ENCODE measurements at regions not wholly inside any gene's neighbourhood (a gene's known extent, or its start where the extent isn't known, plus 50 kb on each side); places are given as distances from the start of the nearest gene placed in this dataset.

DNA sequence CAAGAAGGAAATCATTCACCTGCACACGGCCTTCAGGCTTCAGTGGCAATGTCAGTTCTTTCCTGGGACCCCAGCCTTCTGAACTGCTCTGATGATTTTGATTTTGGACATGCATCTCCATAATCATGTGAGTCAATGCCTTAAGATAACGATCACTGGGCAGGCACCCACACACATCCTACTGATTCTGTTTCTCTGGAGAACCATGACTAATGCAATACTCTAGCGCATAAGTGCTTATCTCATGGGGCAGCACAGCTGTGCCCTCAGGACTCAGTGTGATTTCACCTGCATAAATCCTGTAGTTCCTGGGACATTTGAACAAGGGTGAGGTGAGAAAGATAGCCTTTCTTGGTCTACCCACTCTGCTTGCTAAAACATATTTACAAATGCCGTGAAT, 144.6 kb downstream of the AKAIN1 start:
- H3K36me3 ChIP-seq (replicated peaks; ENCODE audit: insufficient read depth, low read length) = no peaks in the 10 kb centered on the region
- no peak overlapping the region for H3K9ac ChIP-seq (ENCODE audit: low read length)
- no peak overlapping the region for H3K27ac ChIP-seq (ENCODE audit: low read length)
- no peak for DNase-seq
- H3K4me3 ChIP-seq (ENCODE audit: low read length) = no peak overlapping the region
- no peaks in the 10 kb centered on the region for H3K27me3 ChIP-seq (replicated peaks; ENCODE audit: insufficient read depth, low read length)
- no peak overlapping the region for H2AFZ ChIP-seq (ENCODE audit: low read length)
- H3F3A ChIP-seq (ENCODE audit: insufficient read depth, low read length) = no peaks in the 10 kb centered on the region
- no peaks in the 10 kb centered on the region for H3K4me1 ChIP-seq (ENCODE audit: low read length)
- H3K4me2 ChIP-seq (ENCODE audit: low read depth, low read length) = no peak overlapping the region
- H3K9me2 ChIP-seq (replicated peaks; ENCODE audit: insufficient read depth, low read length) = no peaks in the 10 kb centered on the region
- H3K79me2 ChIP-seq (ENCODE audit: low read length) = no peaks in the 10 kb centered on the region
- no peaks in the 10 kb centered on the region for H4K20me1 ChIP-seq (ENCODE audit: insufficient read depth, low read length)
- H3K9me3 ChIP-seq (replicated peaks; ENCODE audit: insufficient read depth, low read length) = no peaks in the 10 kb centered on the region
- TF ChIP-seq EZH2phosphoT487 (IDR thresholded peaks at IDR 0.05; ENCODE audit: low read length) (no peak), EZH2 (optimal IDR thresholded peaks at IDR 0.05; ENCODE audit: low read depth, low read length) (no peak)
- TF ChIP-seq, protein P1, sequence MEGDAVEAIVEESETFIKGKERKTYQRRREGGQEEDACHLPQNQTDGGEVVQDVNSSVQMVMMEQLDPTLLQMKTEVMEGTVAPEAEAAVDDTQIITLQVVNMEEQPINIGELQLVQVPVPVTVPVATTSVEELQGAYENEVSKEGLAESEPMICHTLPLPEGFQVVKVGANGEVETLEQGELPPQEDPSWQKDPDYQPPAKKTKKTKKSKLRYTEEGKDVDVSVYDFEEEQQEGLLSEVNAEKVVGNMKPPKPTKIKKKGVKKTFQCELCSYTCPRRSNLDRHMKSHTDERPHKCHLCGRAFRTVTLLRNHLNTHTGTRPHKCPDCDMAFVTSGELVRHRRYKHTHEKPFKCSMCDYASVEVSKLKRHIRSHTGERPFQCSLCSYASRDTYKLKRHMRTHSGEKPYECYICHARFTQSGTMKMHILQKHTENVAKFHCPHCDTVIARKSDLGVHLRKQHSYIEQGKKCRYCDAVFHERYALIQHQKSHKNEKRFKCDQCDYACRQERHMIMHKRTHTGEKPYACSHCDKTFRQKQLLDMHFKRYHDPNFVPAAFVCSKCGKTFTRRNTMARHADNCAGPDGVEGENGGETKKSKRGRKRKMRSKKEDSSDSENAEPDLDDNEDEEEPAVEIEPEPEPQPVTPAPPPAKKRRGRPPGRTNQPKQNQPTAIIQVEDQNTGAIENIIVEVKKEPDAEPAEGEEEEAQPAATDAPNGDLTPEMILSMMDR (IDR thresholded peaks at IDR 0.05; ENCODE audit: low read length) = no peak

DNA sequence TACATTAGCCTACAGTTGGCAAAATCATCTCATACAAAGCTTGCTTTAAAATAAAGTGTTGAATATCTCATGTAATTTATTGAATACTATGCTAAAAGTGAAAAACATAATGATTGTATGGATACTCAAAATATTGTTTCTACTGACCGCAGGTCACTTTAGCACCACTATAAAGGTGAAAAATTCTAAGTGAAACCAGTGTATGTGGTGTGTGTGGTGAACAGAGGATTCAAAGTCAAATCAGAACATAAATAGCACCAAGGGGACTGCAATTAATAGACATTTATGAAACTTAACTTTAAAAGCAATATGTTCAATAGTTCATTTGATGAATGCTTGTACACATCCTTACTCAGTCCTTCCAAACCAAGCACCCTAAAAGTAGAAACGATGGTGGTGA, 145.8 kb downstream of the AKAIN1 start:
- H4K20me1 ChIP-seq (ENCODE audit: insufficient read depth, low read length) = no peaks in the 10 kb centered on the region
- no peaks in the 10 kb centered on the region for H3F3A ChIP-seq (ENCODE audit: insufficient read depth, low read length)
- TF ChIP-seq EZH2phosphoT487 (IDR thresholded peaks at IDR 0.05; ENCODE audit: low read length) (no peak), EZH2 (optimal IDR thresholded peaks at IDR 0.05; ENCODE audit: low read depth, low read length) (no peak)
- TF ChIP-seq, protein P1 (IDR thresholded peaks at IDR 0.05; ENCODE audit: low read length) = no peak
- no peak overlapping the region for H3K27ac ChIP-seq (ENCODE audit: low read length)
- no peaks in the 10 kb centered on the region for H3K9me3 ChIP-seq (replicated peaks; ENCODE audit: insufficient read depth, low read length)
- H2AFZ ChIP-seq (ENCODE audit: low read length) = no peak overlapping the region
- no peaks in the 10 kb centered on the region for H3K9me2 ChIP-seq (replicated peaks; ENCODE audit: insufficient read depth, low read length)
- no peaks in the 10 kb centered on the region for H3K36me3 ChIP-seq (replicated peaks; ENCODE audit: insufficient read depth, low read length)
- no peaks in the 10 kb centered on the region for H3K4me1 ChIP-seq (ENCODE audit: low read length)
- H3K4me2 ChIP-seq (ENCODE audit: low read depth, low read length) = no peak overlapping the region
- DNase-seq = no peak
- no peaks in the 10 kb centered on the region for H3K27me3 ChIP-seq (replicated peaks; ENCODE audit: insufficient read depth, low read length)
- no peaks in the 10 kb centered on the region for H3K79me2 ChIP-seq (ENCODE audit: low read length)
- no peak overlapping the region for H3K9ac ChIP-seq (ENCODE audit: low read length)
- H3K4me3 ChIP-seq (ENCODE audit: low read length) = no peak overlapping the region

DNA sequence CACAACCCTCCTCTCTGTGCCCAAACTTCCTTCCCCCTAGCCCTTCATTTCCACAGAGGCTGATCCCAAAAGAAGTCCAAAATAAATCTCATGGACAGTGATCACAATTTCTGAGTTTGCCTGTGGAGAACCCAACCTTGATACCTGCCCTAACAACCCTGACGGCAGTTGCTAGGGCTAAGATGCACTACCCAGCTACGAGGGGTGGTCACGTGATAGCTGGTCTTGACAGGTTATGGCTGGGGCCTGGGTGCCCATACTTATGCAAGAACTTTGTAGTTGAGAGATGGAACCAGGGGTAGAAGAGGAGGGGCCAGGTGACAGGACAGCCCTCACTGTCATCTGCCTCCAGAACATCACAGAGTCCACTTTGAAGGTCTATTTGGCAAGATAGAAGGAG, 147.9 kb downstream of the AKAIN1 start:
- TF ChIP-seq EZH2 (optimal IDR thresholded peaks at IDR 0.05; ENCODE audit: low read depth, low read length) (no peak), EZH2phosphoT487 (IDR thresholded peaks at IDR 0.05; ENCODE audit: low read length) (no peak)
- TF ChIP-seq, protein P1 (IDR thresholded peaks at IDR 0.05; ENCODE audit: low read length) = no peak
- Histone ChIP-seq H3K27ac (ENCODE audit: low read length) (no peak overlapping the region), H3K4me1 (ENCODE audit: low read length) (no peaks in the 10 kb centered on the region), H3K4me3 (ENCODE audit: low read length) (no peak overlapping the region), H3K4me2 (ENCODE audit: low read depth, low read length) (no peak overlapping the region), H3K79me2 (ENCODE audit: low read length) (no peaks in the 10 kb centered on the region), H3K36me3 (replicated peaks; ENCODE audit: insufficient read depth, low read length) (no peaks in the 10 kb centered on the region), H3K9me3 (replicated peaks; ENCODE audit: insufficient read depth, low read length) (no peaks in the 10 kb centered on the region), H2AFZ (ENCODE audit: low read length) (no peak overlapping the region), H3K27me3 (replicated peaks; ENCODE audit: insufficient read depth, low read length) (no peaks in the 10 kb centered on the region), H3F3A (ENCODE audit: insufficient read depth, low read length) (no peaks in the 10 kb centered on the region), H4K20me1 (ENCODE audit: insufficient read depth, low read length) (no peaks in the 10 kb centered on the region), H3K9ac (ENCODE audit: low read length) (no peak overlapping the region), H3K9me2 (replicated peaks; ENCODE audit: insufficient read depth, low read length) (no peaks in the 10 kb centered on the region)
- DNase-seq = no peak
